GM12878 (cell line): ENCODE measurements at regions not wholly inside any gene's neighbourhood (a gene's known extent, or its start where the extent isn't known, plus 50 kb on each side); places are given as distances from the start of the nearest gene placed in this dataset.

Source experiments
- ATAC-seq: fragments of 200-7000 bp; cut with Tn5 transposase; 3 replicates; pipeline ENCODE4 v1.9.1; 2020; ENCODE audit warnings: mild to moderate bottlenecking, moderate library complexity
- BruUV-seq: library from RNA; stranded (reverse); fragments of 400-500 nt; replicated peaks from 2 replicates; lab custom pipeline; 2021; lab: Mats Ljungman, UMichigan
- CTCF ChIA-PET: fragments of 300-600 bp; sonication (Branson Sonifier 250); formaldehyde crosslinking; extraction: SDS; loops from one replicate; lab custom pipeline; 2021; ENCODE audit warnings: inconsistent platforms; lab: Yijun Ruan, JAX
- POLR2A ChIA-PET: fragments of 350-600 bp; formaldehyde crosslinking; extraction: SDS; loops from one replicate; lab custom pipeline; 2021; ENCODE audit warnings: inconsistent platforms; lab: Charles Lee
- RAD21 ChIA-PET: fragments of 300-600 bp; sonication (Branson Sonifier 250); formaldehyde crosslinking; loops from one replicate; lab custom pipeline; 2023; ENCODE audit warnings: antibody characterized with exemption; ENCODE audit not compliant: unreplicated experiment; lab: Charles Lee
- SMC1A ChIA-PET: fragments of 300-600 bp; sonication (Branson Sonifier 250); formaldehyde crosslinking; loops from one replicate; lab custom pipeline; 2023; ENCODE audit not compliant: unreplicated experiment, uncharacterized antibody; lab: Charles Lee
- DNase-seq: peaks from one replicate; pipeline ENCODE4 v3.0.0-alpha.2; 2011; ENCODE audit warnings: low read depth, low spot score
- FAIRE-seq: peaks from 3 replicates; lab custom pipeline; 2011; peaks lifted over from hg19 to GRCh38; lab: Jason Lieb, UNC
- H2AFZ ChIP-seq: 2 replicates; pipeline ENCODE4 v1.6.0; 2011; ENCODE audit warnings: low read depth, low read length, control low read depth; ENCODE audit not compliant: control insufficient read depth
- H3K27ac ChIP-seq: 2 replicates; pipeline ENCODE4 v1.5.1; 2011; ENCODE audit warnings: control low read depth; ENCODE audit not compliant: control insufficient read depth, insufficient read depth
- H3K27me3 ChIP-seq, 2 experiments: replicated peaks in 1 of 2; 2 replicates each; pipeline versions ENCODE4 v1.6.0 to v1.6.1; 2011; ENCODE audit warnings: low read length in 1 of 2; ENCODE audit not compliant: control insufficient read depth in 2 of 2, insufficient read depth in 2 of 2
- H3K36me3 ChIP-seq, 2 experiments: 2 replicates each; pipeline ENCODE4 v1.5.1; 2011; ENCODE audit warnings: low read length in 1 of 2; ENCODE audit not compliant: control insufficient read depth in 2 of 2, insufficient read depth in 2 of 2
- H3K4me1 ChIP-seq: 2 replicates; pipeline ENCODE4 v1.6.1; 2011; ENCODE audit warnings: mild to moderate bottlenecking, low read length, moderate library complexity, mixed read lengths; ENCODE audit not compliant: control insufficient read depth, insufficient read depth
- H3K4me2 ChIP-seq: 2 replicates; pipeline ENCODE4 v1.6.0; 2011; ENCODE audit warnings: control low read depth; ENCODE audit not compliant: control insufficient read depth, insufficient read depth
- H3K4me3 ChIP-seq: fragments of 200-600 bp; sonication (generic); 2 replicates; pipeline ENCODE4 v1.5.1; 2016
- H3K79me2 ChIP-seq: 2 replicates; pipeline ENCODE4 v1.6.0; 2011; ENCODE audit warnings: low read length; ENCODE audit not compliant: control insufficient read depth, insufficient read depth
- H3K9ac ChIP-seq: 2 replicates; pipeline ENCODE4 v1.8.0; 2011; ENCODE audit warnings: low read length, control low read depth, mixed read lengths; ENCODE audit not compliant: control insufficient read depth, insufficient read depth
- H3K9me3 ChIP-seq: replicated peaks from 3 replicates; pipeline ENCODE4 v1.5.1; 2011; ENCODE audit warnings: mild to moderate bottlenecking, low read length; ENCODE audit not compliant: control insufficient read depth, insufficient read depth
- H4K20me1 ChIP-seq: 2 replicates; pipeline ENCODE4 v1.6.0; 2011; ENCODE audit not compliant: control insufficient read depth, insufficient read depth
- BCL11A ChIP-seq: IDR thresholded peaks from 2 replicates; pipeline ENCODE4 v1.6.1; 2011; ENCODE audit warnings: low read depth, low read length
- DPF2 ChIP-seq: fragments of 450-650 bp; IDR thresholded peaks from 2 replicates; pipeline ENCODE4 v1.6.1; 2017; ENCODE audit warnings: mild to moderate bottlenecking
- EZH2 ChIP-seq: IDR thresholded peaks from 2 replicates; pipeline ENCODE4 v1.6.1; 2012; ENCODE audit warnings: low read depth, mild to moderate bottlenecking, control low read depth, inconsistent platforms, low read length, borderline replicate concordance; ENCODE audit not compliant: control insufficient read depth
- FOS ChIP-seq: IDR thresholded peaks from 3 replicates; pipeline ENCODE4 v1.6.1; 2011; ENCODE audit warnings: borderline replicate concordance; ENCODE audit not compliant: insufficient read length; ENCODE audit errors: extremely low read depth
- LARP7 ChIP-seq: fragments of 450-650 bp; IDR thresholded peaks from 2 replicates; pipeline ENCODE4 v1.6.1; 2017; ENCODE audit warnings: mild to moderate bottlenecking
- MEF2B ChIP-seq: fragments of 450-650 bp; IDR thresholded peaks from 2 replicates; pipeline ENCODE4 v1.6.1; 2018; ENCODE audit warnings: mild to moderate bottlenecking, moderate library complexity; ENCODE audit not compliant: partially characterized antibody, poor library complexity, severe bottlenecking
- MTA3 ChIP-seq: IDR thresholded peaks from 2 replicates; pipeline ENCODE4 v1.6.1; 2012; ENCODE audit warnings: low read length, inconsistent platforms, borderline replicate concordance
- MYC ChIP-seq: IDR thresholded peaks from 2 replicates; pipeline ENCODE4 v1.6.1; 2011; ENCODE audit warnings: mild to moderate bottlenecking, low read length, moderate library complexity, inconsistent platforms; ENCODE audit not compliant: insufficient read depth, insufficient replicate concordance, insufficient read length, severe bottlenecking
- NBN ChIP-seq: fragments of 450-650 bp; IDR thresholded peaks from 2 replicates; pipeline ENCODE4 v1.6.1; 2016
- PBX3 ChIP-seq: IDR thresholded peaks from 2 replicates; pipeline ENCODE4 v1.6.1; 2011; ENCODE audit warnings: mild to moderate bottlenecking, low read depth, low read length, moderate library complexity; ENCODE audit not compliant: insufficient replicate concordance
- RAD51 ChIP-seq: fragments of 450-650 bp; IDR thresholded peaks from 2 replicates; pipeline ENCODE4 v1.6.1; 2016; ENCODE audit warnings: moderate library complexity, mild to moderate bottlenecking, inconsistent platforms
- SMARCA5 ChIP-seq: fragments of 450-650 bp; IDR thresholded peaks from 2 replicates; pipeline ENCODE4 v1.6.1; 2017; ENCODE audit warnings: mild to moderate bottlenecking
- SRF ChIP-seq, 2 experiments: IDR thresholded peaks; 2 replicates each; pipeline ENCODE4 v1.6.1; 2011; ENCODE audit warnings: low read depth in 2 of 2, low read length in 2 of 2, mild to moderate bottlenecking in 1 of 2, moderate library complexity in 1 of 2
- WRNIP1 ChIP-seq: IDR thresholded peaks from 2 replicates; pipeline ENCODE4 v1.6.1; 2011; ENCODE audit warnings: low read depth, low read length, improper control_type of control experiment, borderline replicate concordance
- ZBTB4 ChIP-seq: fragments of 450-650 bp; formaldehyde crosslinking; IDR thresholded peaks from 2 replicates; pipeline ENCODE4 v1.4.0; 2022; ENCODE audit warnings: mild to moderate bottlenecking, moderate library complexity
- ZNF622 ChIP-seq: fragments of 450-650 bp; IDR thresholded peaks from 2 replicates; pipeline ENCODE4 v1.6.1; 2017; ENCODE audit warnings: mild to moderate bottlenecking, inconsistent platforms
- WGBS: methylation state at CpG from one replicate; pipeline ENCODE4 v1.1.6; 2016; ENCODE audit warnings: low lambda C conversion rate; ENCODE audit not compliant: insufficient replicate concordance, insufficient coverage; ENCODE audit errors: missing lambda C conversion rate; 5-methylcytosine and 5-hydroxymethylcytosine counted together
- in situ Hi-C: fragments of 300-500 bp; cut with MboI; formaldehyde crosslinking; loops from 9 replicates; pipeline ENCODE4 v1.14.3; 2018; ENCODE audit warnings: mixed read lengths
- intact Hi-C: fragments of 100-400 bp; cut with micrococcal nuclease; formaldehyde crosslinking; loops from one replicate; pipeline ENCODE4 v1.14.2; 2022; ENCODE audit not compliant: unreplicated experiment

GRCh38 chr3:182309120-182309519, 484.2 kb upstream of the ATP11B start:
- no TSS peak for BruUV-seq
- RAD21 ChIA-PET, result no interaction called here
- WGBS, result 0% methylated on average over 2 of the region's 2 CpGs
- Histone ChIP-seq H3K9ac (no peak overlapping the region), H3K27me3 (no peaks in the 10 kb centered on the region), H3K27ac (no peak overlapping the region), H3K79me2 (no peaks in the 10 kb centered on the region), H2AFZ (no peak overlapping the region), H3K4me1 (no peaks in the 10 kb centered on the region), H4K20me1 (no peaks in the 10 kb centered on the region), H3K4me2 (no peak overlapping the region), H3K9me3 (no peaks in the 10 kb centered on the region), H3K36me3 (no peaks in the 10 kb centered on the region), H3K4me3 (no peak overlapping the region)
- intact Hi-C loops, result no loop called here
- SMC1A ChIA-PET, result no interaction called here
- TF ChIP-seq PBX3 (no peak), WRNIP1 (no peak), RAD51 (no peak), ZBTB4 (no peak), EZH2 (no peak), ZNF622 (no peak), MTA3 (no peak), SMARCA5 (no peak), MEF2B (no peak), FOS (no peak), LARP7 (no peak), BCL11A (no peak), DPF2 (no peak), MYC (no peak), NBN (no peak), SRF (IDR thresholded peaks at IDR 0.05; ENCODE audit: low read depth in 2 of 2, low read length in 2 of 2) (no peak)
- POLR2A ChIA-PET, result no interaction called here
- no peak for FAIRE-seq
- no peak for ATAC-seq
- CTCF ChIA-PET, result no interaction called here
- no peak for DNase-seq
- in situ Hi-C loops, result no loop called here
